GM12873 (cell line): ENCODE measurements at regions not wholly inside any gene's neighbourhood (a gene's known extent, or its start where the extent isn't known, plus 50 kb on each side); places are given as distances from the start of the nearest gene placed in this dataset.

Source experiments
- TF ChIP-seq, protein P1 (sequence below): IDR thresholded peaks from 2 replicates; pipeline ENCODE4 v1.5.1; 2012; ENCODE audit warnings: low read depth, mild to moderate bottlenecking, moderate library complexity, low read length, control low read depth; ENCODE audit not compliant: insufficient read depth; ENCODE audit errors: missing control alignments

DNA sequence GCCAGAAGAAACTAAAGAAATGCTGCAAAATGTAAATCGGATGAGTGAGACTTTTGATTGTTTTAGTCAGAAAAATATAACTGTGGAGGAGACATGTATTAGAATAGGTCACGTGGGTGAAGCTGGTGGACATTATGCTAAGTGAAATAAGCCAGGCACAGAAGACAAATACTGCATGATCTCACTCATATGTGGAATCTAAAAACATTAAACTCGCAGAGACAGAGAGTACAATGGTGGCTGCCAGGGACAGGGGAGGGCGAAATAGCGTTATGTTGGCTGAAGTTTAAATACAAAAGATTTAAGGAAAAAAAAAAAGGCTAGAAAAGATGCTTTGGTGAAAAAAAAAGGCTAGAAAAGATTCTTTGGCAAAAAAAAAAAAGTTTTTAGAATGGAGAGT lies 63.5 kb upstream of the HDDC2 start:
- TF ChIP-seq, protein P1, sequence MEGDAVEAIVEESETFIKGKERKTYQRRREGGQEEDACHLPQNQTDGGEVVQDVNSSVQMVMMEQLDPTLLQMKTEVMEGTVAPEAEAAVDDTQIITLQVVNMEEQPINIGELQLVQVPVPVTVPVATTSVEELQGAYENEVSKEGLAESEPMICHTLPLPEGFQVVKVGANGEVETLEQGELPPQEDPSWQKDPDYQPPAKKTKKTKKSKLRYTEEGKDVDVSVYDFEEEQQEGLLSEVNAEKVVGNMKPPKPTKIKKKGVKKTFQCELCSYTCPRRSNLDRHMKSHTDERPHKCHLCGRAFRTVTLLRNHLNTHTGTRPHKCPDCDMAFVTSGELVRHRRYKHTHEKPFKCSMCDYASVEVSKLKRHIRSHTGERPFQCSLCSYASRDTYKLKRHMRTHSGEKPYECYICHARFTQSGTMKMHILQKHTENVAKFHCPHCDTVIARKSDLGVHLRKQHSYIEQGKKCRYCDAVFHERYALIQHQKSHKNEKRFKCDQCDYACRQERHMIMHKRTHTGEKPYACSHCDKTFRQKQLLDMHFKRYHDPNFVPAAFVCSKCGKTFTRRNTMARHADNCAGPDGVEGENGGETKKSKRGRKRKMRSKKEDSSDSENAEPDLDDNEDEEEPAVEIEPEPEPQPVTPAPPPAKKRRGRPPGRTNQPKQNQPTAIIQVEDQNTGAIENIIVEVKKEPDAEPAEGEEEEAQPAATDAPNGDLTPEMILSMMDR = no peak

DNA sequence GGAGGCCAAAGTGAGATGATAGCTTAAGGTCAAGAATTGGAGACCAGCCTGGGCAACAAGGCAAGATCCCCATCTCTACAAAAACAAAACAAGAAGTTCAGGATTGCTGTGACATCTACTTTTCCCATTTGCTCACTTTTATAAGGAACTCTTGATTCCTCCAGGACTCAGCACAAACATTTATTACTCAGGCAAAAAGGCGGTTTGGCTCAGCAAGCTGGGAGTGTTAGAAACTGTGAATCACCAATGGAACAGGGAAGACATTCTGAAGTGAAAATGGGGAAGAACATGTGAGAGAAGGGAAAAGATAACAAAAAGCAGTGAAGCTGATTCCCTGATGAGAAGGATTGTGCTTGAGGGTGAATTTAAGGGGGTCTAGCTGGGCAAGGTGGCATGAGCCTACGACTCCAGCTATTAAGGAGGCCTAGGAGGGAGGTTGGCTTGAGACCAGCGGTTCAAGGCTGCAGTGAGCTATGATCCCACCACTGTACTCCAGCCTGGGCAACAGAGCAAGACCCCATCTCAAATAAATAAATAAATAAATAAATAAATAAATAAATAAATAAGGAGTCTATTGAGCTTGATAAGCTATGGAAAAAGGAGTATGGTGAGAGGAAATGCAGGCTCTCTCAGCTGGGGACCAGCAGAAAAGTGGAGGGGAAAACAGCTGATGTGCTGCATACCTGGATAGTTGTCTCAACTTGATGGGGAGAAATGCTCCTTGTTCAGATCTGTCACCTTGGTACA lies 65.4 kb upstream of the HDDC2 start:
- TF ChIP-seq, protein P1 = no peak

DNA sequence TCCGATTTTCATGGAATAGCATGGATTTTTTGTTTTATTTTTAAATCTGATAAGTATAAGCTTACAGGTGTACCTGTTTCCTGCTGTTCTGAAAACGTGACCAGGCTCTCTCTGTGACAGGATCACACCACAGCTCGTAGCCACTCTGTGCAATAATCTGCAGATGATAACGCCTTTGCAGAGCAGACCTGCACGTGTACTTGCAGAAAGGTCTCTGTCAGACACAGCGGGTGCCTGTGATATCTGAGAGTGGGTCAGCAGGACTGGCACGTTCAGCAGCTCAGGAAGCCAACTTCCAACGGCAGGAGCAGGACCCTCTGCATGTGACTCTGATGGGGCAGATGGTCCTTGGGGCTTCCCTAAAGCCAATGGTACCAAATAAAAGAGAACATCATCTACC lies 68.6 kb upstream of the HDDC2 start:
- TF ChIP-seq, protein P1 = no peak

DNA sequence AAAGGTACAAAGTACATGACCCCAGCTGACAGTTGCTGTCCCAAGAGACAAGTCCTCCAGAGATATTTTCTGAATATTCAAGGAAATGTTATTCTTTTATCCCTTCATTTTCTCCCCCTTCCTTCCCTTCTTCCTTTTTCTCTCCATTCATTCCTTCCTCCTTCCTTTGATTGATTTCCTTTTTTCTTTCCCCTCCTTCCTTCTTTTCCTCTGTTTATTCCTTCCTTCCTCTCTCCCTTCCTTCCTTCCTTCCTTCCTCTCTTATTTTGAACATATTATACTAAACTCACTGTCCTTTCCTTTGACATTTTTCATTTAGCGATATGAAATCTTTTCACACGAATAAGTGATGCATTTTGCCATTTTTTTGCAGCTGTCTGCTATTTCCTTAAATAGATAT lies 73.2 kb upstream of the HDDC2 start:
- TF ChIP-seq, protein P1 = no peak

DNA sequence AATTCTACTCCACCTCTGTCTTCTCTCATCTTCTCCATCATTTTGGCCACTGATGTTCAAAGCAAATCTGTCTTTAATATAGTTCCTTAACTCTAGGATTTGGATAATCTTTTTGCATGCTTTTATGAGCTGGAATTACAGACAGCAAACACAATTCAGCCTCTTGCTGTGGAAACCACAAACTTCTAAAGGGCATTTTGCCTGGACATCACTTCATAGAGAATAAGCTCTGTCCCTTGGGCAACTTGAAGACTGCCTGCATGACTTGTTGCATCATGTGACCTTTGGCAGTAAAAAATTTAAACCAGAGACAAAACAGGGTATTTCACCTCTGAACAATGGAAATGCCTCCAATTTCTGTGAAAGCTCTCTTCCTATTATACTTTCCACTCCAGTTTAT lies 74.1 kb upstream of the HDDC2 start:
- TF ChIP-seq, protein P1 = no peak

DNA sequence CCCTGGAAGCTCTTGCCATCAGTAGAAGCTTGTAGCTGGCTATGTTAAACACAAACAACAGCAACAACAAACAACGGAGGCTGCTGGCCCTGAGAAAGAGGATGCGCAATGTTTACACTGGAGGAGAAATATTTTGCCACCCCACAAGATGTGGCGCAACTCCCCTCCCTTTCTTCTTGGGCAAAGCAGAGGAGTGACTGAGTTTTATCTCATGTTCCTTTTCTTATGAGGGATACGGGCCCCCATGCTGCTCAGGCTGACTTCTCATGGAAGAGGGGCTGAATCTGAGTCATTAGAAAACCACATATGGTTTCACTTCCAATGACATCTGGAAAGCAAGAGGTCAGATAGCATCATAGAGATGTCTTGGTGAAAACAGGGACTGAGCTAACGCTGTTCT lies 75.9 kb upstream of the HDDC2 start:
- TF ChIP-seq, protein P1 = no peak

DNA sequence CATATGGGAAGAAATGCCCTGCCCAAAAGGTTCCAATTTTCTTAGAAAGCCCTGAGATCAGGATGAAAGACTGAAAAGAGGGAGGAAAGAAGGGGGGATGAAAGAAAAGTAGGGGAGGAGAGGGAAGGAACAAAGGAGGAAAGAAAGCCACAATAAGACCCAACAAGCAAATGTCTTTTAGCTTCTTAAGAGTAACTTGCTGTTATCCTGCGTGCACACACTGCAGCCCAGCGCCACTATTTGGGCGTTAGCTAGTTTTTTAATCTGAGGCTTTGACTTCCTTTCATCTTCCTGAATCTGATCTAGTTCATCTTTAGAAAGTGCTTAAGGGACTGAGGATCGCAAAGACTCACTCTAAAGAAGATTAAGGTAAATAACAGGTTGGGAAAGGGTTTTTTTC lies 77.4 kb upstream of the HDDC2 start:
- TF ChIP-seq, protein P1 = no peak
